OCI-LY7 (cell line): ENCODE measurements at regions not wholly inside any gene's neighbourhood (a gene's known extent, or its start where the extent isn't known, plus 50 kb on each side); places are given as distances from the start of the nearest gene placed in this dataset.

Experiments
- EZH2phosphoT487 ChIP-seq: fragments of 200-600 bp; sonication (generic); IDR thresholded peaks from 2 replicates; pipeline ENCODE4 v1.6.1; 2018; ENCODE audit warnings: low read depth, borderline replicate concordance, mild to moderate bottlenecking, mixed run types, antibody characterized with exemption, low read length, moderate library complexity, mixed read lengths
- TF ChIP-seq, protein P1 (sequence below): fragments of 200-600 bp; sonication (generic); conservative IDR thresholded peaks from 2 replicates; pipeline ENCODE4 v1.5.1; 2014; ENCODE audit warnings: mild to moderate bottlenecking, antibody characterized with exemption, low read length, moderate library complexity, mixed read lengths

DNA sequence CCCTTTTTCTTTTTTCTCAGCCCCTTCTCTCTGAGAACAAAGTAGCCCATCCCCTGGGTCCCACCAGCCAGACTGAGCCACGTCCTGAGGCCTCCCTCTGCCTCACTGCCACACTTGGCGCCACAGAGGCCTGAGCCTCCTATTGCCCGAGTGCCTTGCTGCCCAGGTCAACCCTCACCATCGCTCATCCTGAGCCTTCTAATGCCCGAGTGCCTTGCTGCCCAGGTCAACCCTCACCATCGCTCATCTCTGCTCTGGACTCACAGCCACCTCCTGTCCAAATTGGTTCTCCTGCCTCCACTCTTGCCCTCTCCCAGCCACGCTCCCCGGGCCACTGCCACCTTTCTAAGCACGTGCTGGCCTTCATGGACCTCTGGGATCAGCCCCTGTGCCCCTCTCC lies 53.2 kb upstream of the SMNDC1 start:
- TF ChIP-seq, protein P1, sequence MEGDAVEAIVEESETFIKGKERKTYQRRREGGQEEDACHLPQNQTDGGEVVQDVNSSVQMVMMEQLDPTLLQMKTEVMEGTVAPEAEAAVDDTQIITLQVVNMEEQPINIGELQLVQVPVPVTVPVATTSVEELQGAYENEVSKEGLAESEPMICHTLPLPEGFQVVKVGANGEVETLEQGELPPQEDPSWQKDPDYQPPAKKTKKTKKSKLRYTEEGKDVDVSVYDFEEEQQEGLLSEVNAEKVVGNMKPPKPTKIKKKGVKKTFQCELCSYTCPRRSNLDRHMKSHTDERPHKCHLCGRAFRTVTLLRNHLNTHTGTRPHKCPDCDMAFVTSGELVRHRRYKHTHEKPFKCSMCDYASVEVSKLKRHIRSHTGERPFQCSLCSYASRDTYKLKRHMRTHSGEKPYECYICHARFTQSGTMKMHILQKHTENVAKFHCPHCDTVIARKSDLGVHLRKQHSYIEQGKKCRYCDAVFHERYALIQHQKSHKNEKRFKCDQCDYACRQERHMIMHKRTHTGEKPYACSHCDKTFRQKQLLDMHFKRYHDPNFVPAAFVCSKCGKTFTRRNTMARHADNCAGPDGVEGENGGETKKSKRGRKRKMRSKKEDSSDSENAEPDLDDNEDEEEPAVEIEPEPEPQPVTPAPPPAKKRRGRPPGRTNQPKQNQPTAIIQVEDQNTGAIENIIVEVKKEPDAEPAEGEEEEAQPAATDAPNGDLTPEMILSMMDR, result no peak
- no peak for TF ChIP-seq EZH2phosphoT487
